HG03159 (cell line): ENCODE measurements at regions not wholly inside any gene's neighbourhood (a gene's known extent, or its start where the extent isn't known, plus 50 kb on each side); places are given as distances from the start of the nearest gene placed in this dataset.

Source experiments
- ATAC-seq: cut with Tn5 transposase; IDR thresholded peaks from one replicate; pipeline ENCODE4 v1.9.1; 2021; ENCODE audit warnings: mild to moderate bottlenecking, moderate library complexity; ENCODE audit not compliant: unreplicated experiment

DNA sequence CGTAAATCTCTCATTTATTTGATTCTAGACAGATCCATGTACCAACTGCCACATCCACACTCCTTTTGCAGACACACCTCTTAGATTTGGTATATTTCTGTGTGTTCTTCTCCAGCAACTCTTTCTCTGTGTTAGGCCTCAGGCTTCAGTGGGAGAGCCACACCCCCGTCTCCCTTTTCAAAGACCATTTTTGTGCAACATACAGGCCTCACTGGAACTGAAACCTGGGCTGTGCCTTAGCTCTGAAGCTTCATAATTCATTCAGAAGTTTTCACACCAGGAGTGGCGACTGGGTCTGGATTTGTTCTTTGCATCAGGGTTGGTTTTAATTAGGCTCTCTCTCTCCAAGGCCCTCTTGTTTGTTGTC is 170.2 kb downstream of the THBS2 start:
- ATAC-seq: no peak

DNA sequence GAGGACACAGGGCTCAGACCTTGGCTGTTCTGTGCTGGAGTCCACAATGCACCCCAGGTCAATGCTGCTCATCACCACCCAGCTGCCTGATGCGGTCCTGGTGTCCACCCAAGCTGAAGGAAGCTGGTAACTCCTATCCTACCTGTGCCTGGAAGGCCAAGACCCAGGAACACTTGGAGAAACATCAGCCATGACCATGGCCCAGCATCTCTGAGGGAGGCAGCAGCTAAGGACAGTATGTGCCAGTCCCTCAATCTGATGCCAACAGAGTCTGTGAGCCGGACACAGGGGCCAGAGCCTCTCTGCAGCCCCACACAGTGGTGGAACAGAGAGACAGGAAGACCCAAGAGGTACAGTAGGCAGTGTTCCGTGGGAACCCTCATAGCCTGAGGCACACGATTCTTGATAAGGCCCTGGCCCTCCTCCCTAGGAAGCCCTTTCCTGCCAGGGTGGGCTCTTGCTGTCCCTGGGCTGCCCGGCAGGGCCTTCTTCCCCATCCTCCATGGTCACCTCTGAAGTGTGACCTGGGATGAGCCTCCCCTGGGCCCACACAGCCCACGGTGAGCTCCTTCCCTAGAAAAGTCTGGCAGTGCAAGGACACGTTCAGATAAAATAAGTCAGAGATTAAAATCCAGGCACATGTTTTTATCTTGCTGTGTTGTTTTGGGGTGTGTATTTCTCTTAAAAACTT is 170.7 kb downstream of the THBS2 start:
- ATAC-seq: no peak

DNA sequence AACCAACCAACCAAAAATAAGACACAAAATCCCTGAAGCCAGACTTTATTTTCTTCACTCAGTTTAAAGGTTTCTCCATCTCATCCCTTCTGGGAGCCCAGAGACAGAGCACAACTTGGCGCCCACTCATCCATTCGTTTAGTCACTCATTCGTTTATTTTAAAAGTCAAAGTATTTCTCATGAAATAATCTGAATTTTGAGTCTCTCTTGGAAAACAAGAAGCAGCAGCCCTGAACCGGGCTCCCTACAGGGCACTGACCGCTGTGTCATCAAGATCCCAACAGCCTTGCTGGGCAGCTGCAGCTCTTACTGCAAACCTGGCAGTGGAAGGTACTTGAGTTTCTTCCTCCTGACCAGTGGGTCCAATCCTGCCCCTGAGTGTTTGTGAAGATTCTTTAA is 171.6 kb downstream of the THBS2 start:
- no peak for ATAC-seq

DNA sequence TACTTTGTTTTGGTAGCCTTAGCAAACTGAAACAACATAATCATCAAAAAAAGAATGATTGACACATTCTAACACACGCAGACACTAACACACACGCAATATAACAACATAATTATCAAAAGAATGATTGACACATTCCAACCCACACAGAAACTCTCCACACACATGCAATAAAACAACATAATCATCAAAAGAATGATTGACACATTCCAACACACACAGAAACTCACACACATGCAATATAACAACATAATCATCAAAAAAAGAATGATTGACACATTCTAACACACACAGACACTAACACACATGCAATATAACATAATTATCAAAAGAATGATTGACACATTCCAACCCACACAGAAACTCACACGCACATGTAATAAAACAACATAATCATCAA is 172.4 kb downstream of the THBS2 start:
- ATAC-seq: no peak

DNA sequence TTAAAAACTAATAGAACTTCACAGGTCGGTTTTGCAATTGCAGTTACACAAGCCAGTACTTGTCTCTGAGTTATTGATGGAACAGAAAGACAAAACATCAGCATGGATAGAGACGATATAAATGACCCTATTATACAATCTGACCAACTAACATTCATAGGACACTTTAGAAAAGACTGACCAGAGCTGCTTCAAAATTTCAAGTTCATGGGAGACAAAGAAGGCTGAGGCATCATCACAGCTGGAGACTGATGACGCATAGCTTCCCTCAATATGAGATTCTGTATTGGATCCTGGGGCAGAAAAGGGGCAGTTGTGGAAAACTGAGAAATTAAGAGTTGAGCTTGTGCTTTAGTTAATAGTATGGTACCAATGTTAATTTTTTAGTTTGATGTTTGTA is 174.0 kb downstream of the THBS2 start:
- no peak for ATAC-seq

DNA sequence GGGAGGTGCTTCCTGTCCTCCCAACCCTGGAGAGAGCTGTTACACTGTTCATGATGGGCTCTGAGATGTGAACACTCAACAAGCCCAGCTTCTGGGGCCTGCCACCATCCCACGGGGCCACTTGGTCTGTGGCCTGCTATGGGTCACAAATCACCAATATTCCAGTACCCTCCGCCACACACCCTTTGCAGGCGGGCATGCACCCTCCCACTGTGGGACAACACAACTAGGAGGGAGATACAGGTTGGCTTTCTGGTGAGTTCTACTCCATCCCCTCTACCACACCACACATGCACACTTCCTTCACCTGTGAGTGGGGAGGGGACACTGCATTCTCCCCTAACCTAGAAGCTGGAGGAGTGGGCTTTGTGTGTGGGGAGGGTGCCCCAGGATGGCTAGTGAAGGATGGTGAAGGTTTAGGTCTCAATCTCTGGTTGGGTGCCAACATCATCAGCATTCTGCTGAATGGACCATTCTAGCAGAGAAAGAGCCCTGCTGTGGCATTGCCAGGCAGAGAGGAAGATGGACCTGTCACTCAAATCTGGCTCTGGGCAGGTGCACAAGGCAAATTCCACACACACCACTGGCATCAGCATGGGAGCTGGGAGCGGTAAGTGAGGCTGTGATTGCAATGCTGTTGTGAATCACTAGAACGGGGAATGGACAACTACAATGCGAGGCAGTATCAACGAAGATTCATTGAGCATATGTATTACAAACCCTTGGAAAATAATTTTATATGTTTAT is 175.1 kb downstream of the THBS2 start:
- no peak for ATAC-seq

DNA sequence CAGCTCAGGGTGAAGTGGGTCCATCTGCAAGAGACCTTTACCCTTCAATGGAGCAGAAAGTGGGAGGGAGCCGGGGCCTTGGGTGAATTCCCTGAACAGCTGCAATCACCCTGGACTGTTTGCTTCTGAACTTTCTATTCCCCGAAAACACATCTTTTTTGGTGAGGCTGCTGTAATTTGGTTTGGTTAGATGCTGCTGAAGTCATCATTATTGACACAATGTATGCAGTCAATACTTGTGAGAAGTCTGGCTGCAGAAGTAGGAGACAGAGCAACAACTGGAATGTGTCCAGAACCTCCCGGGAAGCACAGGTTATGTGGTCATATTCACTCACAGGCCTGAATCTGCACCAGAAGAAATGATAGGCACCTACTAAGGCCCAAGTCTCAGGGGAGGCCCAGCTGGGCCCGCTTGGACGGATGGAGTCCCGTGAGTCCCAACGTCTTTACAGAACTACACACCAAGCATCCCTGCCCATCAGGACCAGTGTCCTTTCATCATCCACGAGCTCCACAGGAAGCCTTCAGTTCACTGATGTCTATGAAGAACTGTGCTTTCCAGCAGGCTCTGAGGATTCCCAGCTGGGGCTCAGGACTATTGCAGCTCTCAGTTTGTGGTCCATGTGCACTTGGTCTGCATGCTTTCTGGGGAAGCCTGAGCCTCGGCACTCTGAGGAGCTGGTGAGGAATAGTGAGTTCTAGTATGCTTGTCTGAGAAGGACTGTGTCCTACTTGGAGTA is 177.6 kb downstream of the THBS2 start:
- no peak for ATAC-seq

DNA sequence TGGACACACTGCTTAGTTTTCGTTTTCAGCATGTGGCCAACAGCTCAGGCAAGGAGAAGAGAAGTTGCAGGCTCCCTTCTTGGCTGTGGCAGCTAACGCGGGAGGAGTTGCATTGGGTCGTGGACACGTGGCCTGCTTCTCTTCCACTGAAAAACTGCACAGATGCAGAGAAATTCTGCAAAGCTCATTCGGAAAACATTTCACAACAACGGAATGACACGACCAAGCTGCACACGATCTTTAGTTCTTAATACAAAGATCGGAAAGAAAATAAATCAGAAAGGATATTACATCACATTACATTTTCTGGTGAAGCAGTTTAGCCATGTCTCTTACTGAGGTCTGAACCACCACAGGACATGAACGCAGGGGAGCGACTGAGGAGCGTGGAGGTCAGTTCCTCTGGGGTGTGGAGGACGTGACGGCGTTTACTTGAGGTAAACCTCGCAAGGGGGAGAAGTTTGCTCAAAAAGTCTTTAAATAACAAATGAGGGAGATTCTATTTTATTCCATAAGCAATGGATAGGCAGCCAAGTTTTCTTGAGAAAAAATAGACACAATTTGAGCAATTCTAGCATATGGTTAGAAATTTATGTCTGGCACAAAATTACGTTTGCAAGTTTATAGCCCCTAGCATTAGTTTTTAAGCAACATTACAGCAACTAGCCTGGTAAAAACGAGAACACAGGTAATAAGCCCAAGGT is 178.3 kb downstream of the THBS2 start:
- ATAC-seq: no peak

DNA sequence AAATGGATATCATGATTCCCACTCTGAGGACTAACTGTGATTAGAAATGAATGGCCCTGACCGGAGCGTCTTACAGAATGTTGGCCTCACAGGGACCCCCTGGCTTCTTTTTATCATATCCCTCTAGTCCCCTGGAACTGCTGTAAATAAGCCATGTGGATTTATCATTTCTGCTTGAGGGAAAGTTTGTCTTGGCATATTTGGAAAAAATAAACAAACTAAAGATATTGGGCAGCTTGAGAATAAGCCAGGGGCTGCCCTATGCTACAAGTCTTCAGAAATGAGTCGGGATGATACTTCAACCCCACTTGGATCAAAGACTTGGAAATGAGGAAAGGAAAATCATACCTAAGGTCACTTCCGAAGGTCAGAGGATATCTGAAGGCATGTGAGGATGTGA is 179.1 kb downstream of the THBS2 start:
- no peak for ATAC-seq

DNA sequence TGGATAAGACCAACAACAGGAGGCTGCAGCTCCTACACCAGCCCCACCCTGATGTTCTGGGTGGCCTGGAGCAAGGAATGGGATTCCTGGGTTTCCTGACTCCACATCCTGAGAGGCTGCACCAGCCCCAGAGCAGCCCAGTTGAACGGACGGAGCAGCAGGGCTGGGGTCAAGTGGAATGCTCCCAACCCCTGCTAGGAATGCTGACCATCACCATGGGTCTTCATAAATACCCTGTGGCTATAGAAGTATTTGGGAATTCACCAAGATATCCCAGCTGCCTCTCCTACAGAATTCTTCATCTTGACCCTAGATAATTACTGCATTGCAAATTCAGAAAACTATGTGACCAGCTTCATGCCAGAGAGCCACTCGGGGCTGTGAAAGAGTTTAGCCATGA is 180.3 kb downstream of the THBS2 start:
- no peak for ATAC-seq

DNA sequence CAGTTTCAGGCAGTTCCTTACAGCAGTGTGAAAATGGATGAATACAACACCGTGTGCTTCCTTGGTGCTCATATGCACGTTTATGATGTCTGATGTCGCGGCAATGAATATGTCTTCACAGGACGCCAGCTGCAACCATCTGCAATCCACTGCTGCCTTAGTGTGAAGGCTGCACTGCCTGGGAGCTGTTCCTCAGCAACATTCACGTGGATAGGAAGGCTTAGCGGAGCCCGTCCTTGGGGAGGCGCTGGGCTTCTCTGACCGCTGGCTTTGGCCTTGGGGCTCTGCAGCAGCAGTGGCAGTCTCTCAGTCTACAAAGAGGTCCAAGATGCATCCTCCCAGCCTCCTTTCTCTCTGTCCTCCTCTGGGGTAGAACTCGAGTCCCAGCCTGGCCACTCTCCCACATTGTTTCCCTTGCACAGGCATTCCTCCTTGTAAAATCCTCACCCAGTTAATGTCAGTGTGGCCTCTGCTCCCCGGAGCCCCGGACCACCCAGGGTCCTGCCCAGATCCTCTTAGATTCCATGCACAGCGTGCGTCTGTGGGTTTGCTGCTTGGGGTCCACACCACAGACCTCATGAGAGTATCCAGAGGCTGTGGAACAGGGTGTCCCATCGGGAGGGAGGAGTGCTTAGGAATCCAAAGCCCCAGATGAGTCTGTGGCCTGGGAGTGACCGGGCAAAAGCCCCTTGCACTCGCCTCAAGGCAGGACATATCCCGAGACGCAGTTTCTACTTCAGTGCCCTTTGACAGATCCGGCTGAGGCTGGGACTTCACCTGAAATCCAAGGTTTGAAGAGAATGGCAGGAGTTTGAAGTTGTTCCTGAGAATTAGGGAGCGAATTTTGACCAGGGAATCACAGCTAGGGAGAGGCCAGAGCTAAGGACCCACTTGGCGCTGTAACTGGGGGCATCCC is 181.3 kb downstream of the THBS2 start:
- no peak for ATAC-seq

DNA sequence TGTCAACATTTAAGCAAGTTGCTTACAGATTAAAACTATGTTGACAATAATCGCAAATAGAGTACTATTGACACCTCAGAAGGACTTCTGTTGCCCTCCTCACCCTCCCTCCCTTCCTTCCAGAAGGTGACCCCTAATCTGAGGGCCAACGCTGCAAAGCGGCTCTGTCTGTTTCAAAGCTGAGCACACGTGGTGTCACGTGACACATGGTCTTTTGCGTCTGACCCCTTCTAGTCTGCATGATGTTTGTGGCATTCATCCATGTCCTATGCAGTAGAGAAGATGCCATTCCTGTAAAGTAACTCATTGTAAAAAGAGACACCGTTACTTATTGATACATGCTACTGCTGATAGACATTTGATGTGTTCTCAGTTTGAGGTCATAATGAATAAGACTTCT is 182.3 kb downstream of the THBS2 start:
- ATAC-seq: no peak

DNA sequence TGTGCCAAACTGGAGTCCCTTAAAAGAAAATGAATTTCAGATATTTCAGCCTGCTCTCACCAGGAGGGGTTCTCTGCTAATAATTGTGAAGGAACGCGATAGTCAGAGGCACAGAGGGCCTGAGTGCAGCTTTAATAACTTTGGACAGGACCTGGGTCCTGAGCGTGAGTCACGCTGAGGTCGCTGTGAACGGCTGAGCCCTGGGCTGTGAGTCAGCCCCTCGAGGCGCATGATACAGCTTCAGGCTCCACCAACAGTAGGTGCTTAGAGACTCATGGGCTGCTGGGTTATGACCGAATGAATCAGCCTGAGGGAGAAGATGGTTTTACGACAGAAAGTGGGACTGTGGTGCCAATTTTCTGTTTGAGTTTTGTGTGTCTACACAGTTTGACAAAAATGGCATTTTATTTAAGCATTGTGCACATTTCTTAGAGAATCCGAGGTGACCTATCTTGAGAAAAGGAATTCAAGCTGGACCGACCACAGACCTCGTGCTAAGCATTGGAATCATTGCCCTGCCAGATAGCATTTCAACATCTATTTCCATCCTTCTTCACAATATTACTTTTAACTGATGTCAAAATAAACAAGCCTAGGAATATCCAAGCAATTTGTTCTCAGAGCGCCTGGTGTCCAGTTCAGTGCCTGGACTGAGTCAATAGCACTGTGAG is 183.0 kb downstream of the THBS2 start:
- no peak for ATAC-seq

DNA sequence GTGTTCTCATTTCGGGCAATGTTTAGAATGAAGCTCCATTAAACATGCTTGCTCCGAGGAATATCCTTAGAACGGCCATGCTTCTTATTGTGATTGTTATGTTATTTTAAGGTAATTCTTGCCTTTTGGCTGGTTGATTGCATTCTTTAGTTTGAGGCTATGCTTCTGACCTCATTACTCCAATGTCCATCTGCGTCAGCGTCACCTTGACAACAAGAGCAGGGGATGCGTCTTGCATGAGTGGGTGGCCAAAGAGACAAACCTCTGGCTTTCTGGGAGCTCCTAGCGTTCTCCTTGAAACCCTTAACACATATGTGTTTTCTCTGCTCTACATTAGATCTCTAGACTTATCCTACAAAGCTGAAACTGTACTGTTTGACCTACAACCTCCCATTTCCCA is 184.3 kb downstream of the THBS2 start:
- no peak for ATAC-seq

DNA sequence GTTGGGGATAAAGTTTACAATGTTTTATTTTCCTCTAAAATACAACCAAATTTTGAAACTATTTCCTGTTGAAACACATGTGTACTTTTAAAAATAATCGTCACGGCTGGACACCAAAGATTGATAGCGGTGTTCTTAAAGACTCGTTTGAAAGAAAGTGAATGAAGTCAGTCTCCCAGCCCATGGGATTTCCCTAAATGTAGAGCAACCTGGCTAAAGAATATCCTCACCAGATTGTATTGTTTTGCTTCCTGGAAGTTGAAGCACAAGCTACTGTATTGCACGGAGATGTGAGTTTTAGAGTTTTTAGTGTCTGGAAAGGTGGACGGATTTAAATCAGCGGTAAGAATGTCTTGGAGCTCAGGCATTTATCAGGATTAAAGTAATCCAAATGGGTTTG is 189.5 kb downstream of the THBS2 start:
- no peak for ATAC-seq

DNA sequence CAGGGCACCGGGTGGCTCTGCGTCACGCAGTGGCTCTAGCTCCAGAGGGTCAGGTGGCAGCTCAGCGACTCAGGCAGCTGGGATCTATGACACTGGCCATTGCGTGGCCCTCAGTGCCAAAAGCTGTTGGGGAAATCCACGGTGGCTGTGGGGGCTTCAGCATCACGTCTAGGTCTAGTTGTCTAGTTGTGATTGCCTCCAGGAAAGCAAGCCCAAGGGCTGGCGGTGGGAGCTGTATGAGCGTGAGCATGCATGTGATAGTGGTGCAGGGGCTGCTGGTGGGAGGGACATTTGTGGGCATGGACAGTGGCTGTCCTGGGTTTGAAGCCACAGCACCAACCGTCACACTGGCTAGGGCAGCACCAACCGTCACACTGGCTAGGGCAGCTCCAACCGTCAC is 191.4 kb downstream of the THBS2 start:
- ATAC-seq: no peak

DNA sequence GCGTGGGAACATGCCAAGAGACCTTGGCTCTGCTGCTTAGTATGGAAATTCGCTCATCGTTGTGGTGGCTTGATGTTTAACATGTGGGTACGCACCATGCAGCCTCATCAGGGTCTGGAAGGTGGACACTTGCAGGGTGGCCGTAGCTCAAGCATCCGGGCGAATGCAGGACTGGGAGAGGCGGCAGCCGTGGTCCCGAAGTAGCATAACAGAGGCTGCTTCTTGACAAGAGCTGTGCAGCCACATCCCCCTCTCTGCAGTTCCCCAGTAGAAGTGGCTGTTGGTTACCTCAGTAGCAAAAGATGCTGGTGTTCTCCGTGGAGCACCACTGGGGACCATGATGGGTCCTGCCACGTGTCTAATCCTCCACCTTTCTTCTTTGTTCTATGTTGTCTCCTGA is 195.0 kb downstream of the THBS2 start:
- no peak for ATAC-seq

DNA sequence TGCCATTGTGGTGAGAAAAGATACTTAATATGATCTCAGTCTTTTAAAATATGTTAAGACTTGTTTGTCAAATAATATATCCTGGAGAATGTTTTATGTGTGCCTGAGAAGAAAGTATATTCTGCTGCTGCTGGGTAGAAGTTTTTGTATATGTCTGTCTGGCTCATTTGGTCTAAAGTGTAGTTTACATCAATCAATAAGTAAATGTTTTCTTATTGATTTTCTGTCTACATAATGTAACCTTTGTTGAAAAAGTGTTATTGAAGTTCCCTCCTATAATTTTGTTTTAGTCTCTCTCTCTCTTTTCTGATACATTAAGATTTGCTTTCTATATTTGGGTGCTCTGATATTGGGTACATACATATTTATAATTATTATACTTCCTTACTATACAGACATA is 201.2 kb downstream of the THBS2 start:
- ATAC-seq: no peak

DNA sequence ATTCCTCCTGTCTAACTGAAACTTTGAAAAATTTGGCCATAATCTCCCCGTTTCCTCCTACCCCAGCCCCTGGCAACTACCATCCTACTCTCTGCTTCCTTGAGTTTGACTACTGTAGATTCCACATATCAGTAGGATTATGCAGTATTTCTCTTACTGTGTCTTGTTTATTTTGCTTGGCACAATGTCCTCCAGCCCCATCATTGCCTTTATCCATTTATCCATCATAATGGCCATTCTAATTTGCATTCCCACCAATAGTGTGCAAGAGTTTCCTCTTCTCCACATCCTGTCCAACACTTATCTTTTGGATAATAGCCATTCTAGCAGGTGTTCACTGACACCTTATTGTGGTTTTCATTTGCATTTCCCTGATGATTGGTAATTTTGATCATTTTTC is 202.3 kb downstream of the THBS2 start:
- no peak for ATAC-seq

DNA sequence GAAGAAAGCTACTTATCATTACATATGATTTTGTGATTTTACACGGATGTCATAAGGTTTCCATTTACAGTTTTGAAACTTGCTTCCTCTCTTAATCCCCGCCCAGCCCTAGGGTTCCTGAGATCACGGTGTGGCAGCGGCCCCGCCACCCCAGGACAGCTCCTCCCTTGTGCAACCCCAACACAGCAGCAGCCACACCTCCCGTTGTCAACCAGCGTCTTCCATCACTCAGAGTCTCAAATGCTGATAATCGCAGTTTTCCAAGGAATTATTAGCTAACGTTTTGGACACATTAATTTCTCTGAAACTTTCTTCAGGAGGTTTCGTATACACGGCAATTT is 204.8 kb downstream of the THBS2 start:
- no peak for ATAC-seq
